Ovary (tissue), 7 donors: ENCODE measurements at regions not wholly inside any gene's neighbourhood (a gene's known extent, or its start where the extent isn't known, plus 50 kb on each side); places are given as distances from the start of the nearest gene placed in this dataset.
"Not testable (repeated sequence)": the region's sequence is repeated elsewhere in the genome, so short reads cannot be mapped to it uniquely, and the experiment has no call there.

Source experiments
- DNase-seq, 5 donors: peaks; one replicate each; pipeline ENCODE4 v3.0.0-alpha.2; 2019 to 2020
- H3K27ac ChIP-seq, 2 donors: fragments of 200-600 bp; one replicate each; pipeline versions ENCODE4 v1.5.1 to v1.8.0; 2019 to 2022
- H3K27me3 ChIP-seq: fragments of 200-600 bp; one replicate; pipeline ENCODE4 v1.8.0; 2022
- H3K36me3 ChIP-seq: fragments of 200-600 bp; sonication (generic); one replicate; pipeline ENCODE4 v1.5.1; 2019
- H3K4me1 ChIP-seq: one replicate; pipeline ENCODE4 v1.8.1; 2013; ENCODE audit warnings: mild to moderate bottlenecking, moderate library complexity; ENCODE audit not compliant: insufficient read depth
- H3K4me3 ChIP-seq: fragments of 200-600 bp; sonication (generic); one replicate; pipeline ENCODE4 v1.5.1; 2017
- H3K9me3 ChIP-seq, 2 donors: fragments of 200-600 bp in 1 of 2; sonication (generic) in 1 of 2; one replicate each; pipeline versions ENCODE4 v1.5.1 to v1.8.1; 2013 to 2019; ENCODE audit warnings: mild to moderate bottlenecking in 1 of 2, moderate library complexity in 1 of 2
- EP300 ChIP-seq: sonication (generic); formaldehyde crosslinking; IDR thresholded peaks from one replicate; pipeline ENCODE4 v1.6.1; 2017; ENCODE audit warnings: antibody characterized with exemption
- POLR2A ChIP-seq: fragments of 450-650 bp; IDR thresholded peaks from one replicate; pipeline ENCODE4 v1.6.1; 2017; ENCODE audit warnings: antibody characterized with exemption, mild to moderate bottlenecking, moderate library complexity
- WGBS, 3 donors: extraction: QIAGEN DNeasy Blood & Tissue Kit in 1 of 3; methylation state at CpG; one replicate each; pipeline versions ENCODE4 v1.1.5 to v1.1.7; 2013 to 2017; 5-methylcytosine and 5-hydroxymethylcytosine counted together
- intact Hi-C, 4 donors: fragments of 100-400 bp; cut with DNase I; formaldehyde crosslinking; loops; one replicate each; pipeline versions ENCODE4 v1.11.0 to v1.15.1; 2022 to 2023
- TF ChIP-seq, protein P1 (sequence below), 3 donors: fragments of 450-650 bp in 2 of 3; fragments of 200-600 bp in 1 of 3; IDR thresholded peaks; one replicate each; pipeline versions ENCODE4 v1.5.1 to v1.8.0; 2016 to 2022; ENCODE audit warnings: antibody characterized with exemption in 3 of 3, mild to moderate bottlenecking in 1 of 3
- donor health status: DM: no; HTN: no; CAD: no; lungs with moderate emphysema.
- donor health status: DM: no; HTN: no; CAD: no.
- donor health status: Bipolar disorder and iron deficiency.
- donor health status: DM: no; HTN: no; CAD: no.
- donor health status: DM: yes; HTN: yes; CAD: no.

- no peaks in the 10 kb centered on the region for H3K36me3 ChIP-seq
- no peak for TF ChIP-seq EP300
- TF ChIP-seq, protein P1, sequence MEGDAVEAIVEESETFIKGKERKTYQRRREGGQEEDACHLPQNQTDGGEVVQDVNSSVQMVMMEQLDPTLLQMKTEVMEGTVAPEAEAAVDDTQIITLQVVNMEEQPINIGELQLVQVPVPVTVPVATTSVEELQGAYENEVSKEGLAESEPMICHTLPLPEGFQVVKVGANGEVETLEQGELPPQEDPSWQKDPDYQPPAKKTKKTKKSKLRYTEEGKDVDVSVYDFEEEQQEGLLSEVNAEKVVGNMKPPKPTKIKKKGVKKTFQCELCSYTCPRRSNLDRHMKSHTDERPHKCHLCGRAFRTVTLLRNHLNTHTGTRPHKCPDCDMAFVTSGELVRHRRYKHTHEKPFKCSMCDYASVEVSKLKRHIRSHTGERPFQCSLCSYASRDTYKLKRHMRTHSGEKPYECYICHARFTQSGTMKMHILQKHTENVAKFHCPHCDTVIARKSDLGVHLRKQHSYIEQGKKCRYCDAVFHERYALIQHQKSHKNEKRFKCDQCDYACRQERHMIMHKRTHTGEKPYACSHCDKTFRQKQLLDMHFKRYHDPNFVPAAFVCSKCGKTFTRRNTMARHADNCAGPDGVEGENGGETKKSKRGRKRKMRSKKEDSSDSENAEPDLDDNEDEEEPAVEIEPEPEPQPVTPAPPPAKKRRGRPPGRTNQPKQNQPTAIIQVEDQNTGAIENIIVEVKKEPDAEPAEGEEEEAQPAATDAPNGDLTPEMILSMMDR (IDR thresholded peaks at IDR 0.05) = no peak
- no peak for TF ChIP-seq POLR2A
- no peak overlapping the region for H3K27ac ChIP-seq
- H3K4me3 ChIP-seq = no peak overlapping the region
- 68 to 92% (median 70%) methylated on average over 2 of the region's 2 CpGs for WGBS, 3 donors
- no peaks in the 10 kb centered on the region for H3K4me1 ChIP-seq
- no peak for DNase-seq
- H3K27me3 ChIP-seq = no peaks in the 10 kb centered on the region
- H3K9me3 ChIP-seq = no peaks in the 10 kb centered on the region
- intact Hi-C loops = no loop called here
These were observed 181.6 kb upstream of the GHR start for GRCh38 chr5:42241636-42242035.

DNA sequence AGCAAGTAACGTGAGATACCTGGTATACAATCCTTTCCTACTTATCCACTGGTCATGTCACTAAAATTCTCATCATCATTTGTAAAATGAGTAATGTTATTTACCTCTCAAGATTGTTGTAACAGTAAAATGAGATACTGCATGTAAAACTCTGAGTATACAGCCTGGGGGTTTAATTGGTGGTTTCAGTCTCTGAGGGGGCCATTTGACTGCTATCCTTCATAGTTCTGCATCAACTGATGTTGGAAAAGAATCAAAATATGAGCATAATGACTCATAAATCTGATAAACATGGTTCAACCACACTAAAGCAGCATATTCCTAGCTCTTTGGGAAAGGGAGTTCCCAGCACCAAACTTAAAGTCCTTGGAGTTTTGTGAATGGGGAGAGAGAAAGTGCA is 181.0 kb upstream of the GHR start:
- 80 to 85% (median 83%) methylated on average over 1 of the region's 1 CpG for WGBS, 3 donors
- Histone ChIP-seq H3K36me3 (no peaks in the 10 kb centered on the region), H3K9me3 (no peaks in the 10 kb centered on the region), H3K4me3 (no peak overlapping the region), H3K27me3 (no peaks in the 10 kb centered on the region), H3K27ac (no peak overlapping the region), H3K4me1 (no peaks in the 10 kb centered on the region)
- no peak for DNase-seq
- TF ChIP-seq, protein P1 (IDR thresholded peaks at IDR 0.05) = no peak
- TF ChIP-seq EP300 = no peak
- no peak for TF ChIP-seq POLR2A
- intact Hi-C loops = no loop called here

- intact Hi-C loops = no loop called here
- TF ChIP-seq POLR2A (no peak), EP300 (no peak)
- TF ChIP-seq, protein P1 (IDR thresholded peaks at IDR 0.05) = no peak
- DNase-seq = peak in 1 of 5 donors; percentile 35
- WGBS, 3 donors = 27 to 47% (median 35%) methylated on average over 5 of the region's 5 CpGs
- no peaks in the 10 kb centered on the region for H3K27me3 ChIP-seq
- H3K9me3 ChIP-seq = no peaks in the 10 kb centered on the region
- H3K36me3 ChIP-seq = no peaks in the 10 kb centered on the region
- no peaks in the 10 kb centered on the region for H3K4me1 ChIP-seq
- no peak overlapping the region for H3K4me3 ChIP-seq
- no peak overlapping the region for H3K27ac ChIP-seq
These were observed 180.3 kb upstream of the GHR start for GRCh38 chr5:42242881-42243485.

DNA sequence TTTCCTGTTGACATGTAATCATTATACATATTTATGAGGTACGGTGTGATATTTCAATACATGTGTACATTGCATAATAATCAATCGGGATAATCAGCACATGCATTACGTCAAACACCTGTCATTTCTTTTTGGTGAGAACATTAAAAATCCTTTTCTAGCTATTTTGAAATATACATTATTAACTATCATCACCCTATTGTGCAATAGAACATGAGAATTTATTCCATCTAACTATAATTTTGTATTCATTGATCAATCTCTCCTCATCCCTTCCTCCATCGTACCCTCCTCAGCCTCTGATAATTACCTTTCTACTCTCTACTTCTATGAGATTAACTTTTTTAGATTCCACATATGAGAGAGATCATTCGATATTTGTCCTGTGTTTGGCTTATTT is 170.9 kb upstream of the GHR start:
- WGBS, 3 donors = 95 to 96% (median 95%) methylated on average over 5 of the region's 5 CpGs
- no peaks in the 10 kb centered on the region for H3K9me3 ChIP-seq
- no peak overlapping the region for H3K4me3 ChIP-seq

DNA sequence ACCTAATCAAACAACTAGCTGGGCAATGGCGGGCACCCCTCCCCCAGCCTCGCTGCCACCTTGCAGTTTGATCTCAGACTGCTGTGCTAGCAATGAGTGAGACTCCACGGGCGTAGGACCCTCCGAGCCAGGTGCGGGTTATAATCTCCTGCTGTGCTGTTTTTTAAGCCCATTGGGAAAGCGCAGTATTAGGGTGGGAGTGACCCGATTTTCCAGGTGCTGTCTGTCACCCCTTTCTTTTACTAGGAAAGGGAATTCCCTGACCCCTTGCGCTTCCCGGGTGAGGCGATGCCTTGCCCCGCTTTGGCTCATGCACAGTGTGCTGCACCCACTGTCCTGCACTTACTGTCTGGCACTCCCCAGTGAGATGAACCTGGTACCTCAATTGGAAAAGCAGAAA is 163.3 kb upstream of the GHR start:
- H3K4me1 ChIP-seq, intact Hi-C loops, H3K9me3 ChIP-seq, H3K4me3 ChIP-seq, H3K36me3 ChIP-seq, H3K27me3 ChIP-seq, DNase-seq, H3K27ac ChIP-seq: not testable (repeated sequence)
- 92 to 94% (median 94%) methylated on average over 12 of the region's 12 CpGs for WGBS, 3 donors

More for the DNA sequence above, 170.9 kb upstream of the GHR start:
- no peak overlapping the region for H3K27ac ChIP-seq
- H3K36me3 ChIP-seq = no peaks in the 10 kb centered on the region
- DNase-seq = no peak
- peaks cover 2% of the 10 kb centered on the region for H3K4me1 ChIP-seq
- intact Hi-C loops = no loop called here
- TF ChIP-seq POLR2A = no peak
- TF ChIP-seq, protein P1 (IDR thresholded peaks at IDR 0.05) = no peak
- TF ChIP-seq EP300 = no peak
- no peaks in the 10 kb centered on the region for H3K27me3 ChIP-seq
